Caco-2 (cell line): ENCODE measurements at regions not wholly inside any gene's neighbourhood (a gene's known extent, or its start where the extent isn't known, plus 50 kb on each side); places are given as distances from the start of the nearest gene placed in this dataset.

Experiments
- BruUV-seq: library from RNA; stranded (reverse); fragments of 400-500 nt; replicated peaks from 2 replicates; lab custom pipeline; 2021; lab: Mats Ljungman, UMichigan
- CTCF ChIA-PET: fragments of 300-600 bp; sonication (Branson Sonifier 250); formaldehyde crosslinking; loops from one replicate; lab custom pipeline; 2022; ENCODE audit warnings: antibody characterized with exemption; lab: Charles Lee
- POLR2A ChIA-PET: fragments of 300-600 bp; sonication (Branson Sonifier 250); formaldehyde crosslinking; loops from one replicate; lab custom pipeline; 2022; ENCODE audit warnings: antibody characterized with exemption; lab: Charles Lee
- DNase-seq, 2 experiments: peaks; one replicate each; pipeline versions ENCODE4 v3.0.0 to v3.0.0-alpha.2; 2020 to 2022
- H3K27me3 ChIP-seq: replicated peaks from 2 replicates; pipeline ENCODE4 v1.6.0; 2011; ENCODE audit warnings: low read length; ENCODE audit not compliant: control insufficient read depth, insufficient read depth
- H3K36me3 ChIP-seq: 2 replicates; pipeline ENCODE4 v1.5.1; 2011; ENCODE audit warnings: low read length; ENCODE audit not compliant: control insufficient read depth, insufficient read depth
- H3K4me1 ChIP-seq: fragments of 250-450 bp; sonication (Bioruptor Pico); 2 replicates; pipeline ENCODE4 v1.5.1; 2020; ENCODE audit warnings: mild to moderate bottlenecking
- H3K4me3 ChIP-seq: 2 replicates; pipeline ENCODE4 v1.5.1; 2011; ENCODE audit warnings: low read depth, mild to moderate bottlenecking, control low read depth, low read length
- H3K9me3 ChIP-seq: fragments of 250-450 bp; sonication (Bioruptor Pico); 2 replicates; pipeline ENCODE4 v1.5.1; 2020; ENCODE audit warnings: mild to moderate bottlenecking, moderate library complexity
- H3K27ac Mint-ChIP-seq: one replicate; pipeline ENCODE4 v1.8.0; 2022; ENCODE audit warnings: mixed read lengths; ENCODE audit not compliant: unreplicated experiment
- H3K27me3 Mint-ChIP-seq: one replicate; pipeline ENCODE4 v1.8.0; 2022; ENCODE audit warnings: mixed read lengths; ENCODE audit not compliant: insufficient read depth, unreplicated experiment
- H3K36me3 Mint-ChIP-seq: one replicate; pipeline ENCODE4 v1.8.0; 2022; ENCODE audit warnings: mild to moderate bottlenecking, mixed read lengths; ENCODE audit not compliant: insufficient read depth, unreplicated experiment
- H3K4me1 Mint-ChIP-seq: one replicate; pipeline ENCODE4 v1.8.0; 2022; ENCODE audit warnings: low read depth, mixed read lengths; ENCODE audit not compliant: unreplicated experiment
- H3K4me3 Mint-ChIP-seq: one replicate; pipeline ENCODE4 v1.8.0; 2022; ENCODE audit warnings: mild to moderate bottlenecking, moderate library complexity, mixed read lengths; ENCODE audit not compliant: unreplicated experiment
- H3K9me3 Mint-ChIP-seq: one replicate; pipeline ENCODE4 v1.8.0; 2022; ENCODE audit warnings: mixed read lengths; ENCODE audit not compliant: unreplicated experiment
- CTCF ChIP-seq, 2 experiments: fragments of 200-600 bp in 1 of 2; IDR thresholded peaks; 1 replicate in 1 of 2; 2 replicates in 1 of 2; pipeline versions ENCODE4 v1.5.1 to v1.8.0; 2011 to 2022; ENCODE audit warnings: antibody characterized with exemption in 1 of 2, control low read depth in 1 of 2, inconsistent platforms in 1 of 2, low read depth in 1 of 2, low read length in 1 of 2, mild to moderate bottlenecking in 1 of 2, moderate library complexity in 1 of 2; ENCODE audit not compliant: insufficient read depth in 1 of 2, severe bottlenecking in 1 of 2, unreplicated experiment in 1 of 2
- intact Hi-C: fragments of 100-400 bp; cut with micrococcal nuclease; formaldehyde crosslinking; loops from one replicate; pipeline ENCODE4 v1.10.0; 2022; ENCODE audit not compliant: unreplicated experiment

- BruUV-seq: no TSS peak
- CTCF ChIA-PET: no interaction called here
Observed at GRCh38 chr2:152867397-152867796, 149.0 kb downstream of the ARL6IP6 start.

GRCh38 chr2:152864601-152865149 lies 146.3 kb downstream of the ARL6IP6 start:
- no TSS peak for BruUV-seq
- ChIA-PET POLR2A (no interaction called here), CTCF (no interaction called here)
- Mint-ChIP-seq H3K27me3 (no peaks in the 10 kb centered on the region), H3K27ac (no peak overlapping the region), H3K4me1 (no peaks in the 10 kb centered on the region), H3K36me3 (no peaks in the 10 kb centered on the region), H3K9me3 (peaks cover 34% of the 10 kb centered on the region), H3K4me3 (no peak overlapping the region)
- Histone ChIP-seq H3K36me3 (no peaks in the 10 kb centered on the region), H3K4me1 (no peaks in the 10 kb centered on the region), H3K4me3 (no peak overlapping the region), H3K9me3 (peaks cover 19% of the 10 kb centered on the region), H3K27me3 (no peaks in the 10 kb centered on the region)
- no peak for DNase-seq
- intact Hi-C loops: loop anchor here (5.0 kb wide), 1 partner anchor 653 kb away; no protein-coding TSS in a partner anchor
- no peak for TF ChIP-seq CTCF (IDR thresholded peaks at IDR 0.05; ENCODE audit: insufficient read depth in 1 of 2, low read depth in 1 of 2, low read length in 1 of 2, severe bottlenecking in 1 of 2, unreplicated experiment in 1 of 2)

More at GRCh38 chr2:152867397-152867796, 149.0 kb downstream of the ARL6IP6 start:
- no peaks in the 10 kb centered on the region for H3K4me1 Mint-ChIP-seq
- Histone ChIP-seq H3K4me1 (no peaks in the 10 kb centered on the region), H3K9me3 (peaks cover 8% of the 10 kb centered on the region; the same call in 1 of the 2 replicates), H3K36me3 (no peaks in the 10 kb centered on the region), H3K4me3 (no peak overlapping the region), H3K27me3 (no peaks in the 10 kb centered on the region)
- TF ChIP-seq CTCF (IDR thresholded peaks at IDR 0.05; ENCODE audit: insufficient read depth in 1 of 2, low read depth in 1 of 2, low read length in 1 of 2, severe bottlenecking in 1 of 2, unreplicated experiment in 1 of 2): no peak
- peaks cover 16% of the 10 kb centered on the region for H3K9me3 Mint-ChIP-seq
- intact Hi-C loops: no loop called here
- H3K4me3 Mint-ChIP-seq: no peak overlapping the region
- DNase-seq: no peak
- POLR2A ChIA-PET: no interaction called here
- H3K36me3 Mint-ChIP-seq: no peaks in the 10 kb centered on the region
- H3K27me3 Mint-ChIP-seq: no peaks in the 10 kb centered on the region
- no peak overlapping the region for H3K27ac Mint-ChIP-seq

- ChIA-PET POLR2A (no interaction called here), CTCF (no interaction called here)
- H3K9me3 ChIP-seq: peaks cover 19% of the 10 kb centered on the region
- Mint-ChIP-seq H3K27me3 (no peaks in the 10 kb centered on the region), H3K27ac (no peak overlapping the region), H3K4me3 (no peak overlapping the region), H3K36me3 (no peaks in the 10 kb centered on the region), H3K4me1 (no peaks in the 10 kb centered on the region), H3K9me3 (peaks cover 34% of the 10 kb centered on the region)
- H3K36me3 ChIP-seq: no peaks in the 10 kb centered on the region
- no peaks in the 10 kb centered on the region for H3K4me1 ChIP-seq
- DNase-seq: no peak
- H3K27me3 ChIP-seq: no peaks in the 10 kb centered on the region
- intact Hi-C loops: loop anchor here (5.0 kb wide), 1 partner anchor 653 kb away; no protein-coding TSS in a partner anchor
- TF ChIP-seq CTCF (IDR thresholded peaks at IDR 0.05; ENCODE audit: insufficient read depth in 1 of 2, low read depth in 1 of 2, low read length in 1 of 2, severe bottlenecking in 1 of 2, unreplicated experiment in 1 of 2): no peak
- no peak overlapping the region for H3K4me3 ChIP-seq
- BruUV-seq: no TSS peak
Observed at GRCh38 chr2:152863826-152864225, 145.4 kb downstream of the ARL6IP6 start.
